KMS-11 (cell line): ENCODE measurements at regions not wholly inside any gene's neighbourhood (a gene's known extent, or its start where the extent isn't known, plus 50 kb on each side); places are given as distances from the start of the nearest gene placed in this dataset.

Source experiments
- H2AFZ ChIP-seq: fragments of 200-600 bp; sonication (generic); 2 replicates; pipeline ENCODE4 v1.6.1; 2016; ENCODE audit warnings: antibody characterized with exemption, mixed run types, low read depth
- H3K27ac ChIP-seq: fragments of 200-600 bp; sonication (generic); 2 replicates; pipeline ENCODE4 v1.6.1; 2016; ENCODE audit warnings: mild to moderate bottlenecking, mixed run types
- H3K27me3 ChIP-seq: fragments of 200-600 bp; sonication (generic); 2 replicates; pipeline ENCODE4 v1.6.1; 2017; ENCODE audit warnings: mild to moderate bottlenecking, low read depth, mixed run types, moderate library complexity; ENCODE audit not compliant: insufficient read depth
- H3K36me3 ChIP-seq: fragments of 200-600 bp; sonication (generic); 2 replicates; pipeline ENCODE4 v1.6.1; 2017; ENCODE audit warnings: mild to moderate bottlenecking, mixed run types; ENCODE audit not compliant: insufficient read depth
- H3K4me1 ChIP-seq: fragments of 200-600 bp; sonication (generic); 2 replicates; pipeline ENCODE4 v1.6.1; 2016; ENCODE audit warnings: mild to moderate bottlenecking, low read depth, mixed run types; ENCODE audit not compliant: poor library complexity, severe bottlenecking
- H3K4me2 ChIP-seq: fragments of 200-600 bp; sonication (generic); 2 replicates; pipeline ENCODE4 v1.7.0; 2016; ENCODE audit warnings: mild to moderate bottlenecking, mixed run types
- H3K4me3 ChIP-seq: fragments of 200-600 bp; sonication (generic); IDR thresholded peaks from 2 replicates; pipeline ENCODE4 v1.6.1; 2017; ENCODE audit warnings: low read depth, low read length, mixed read lengths; ENCODE audit not compliant: insufficient read depth
- H3K79me2 ChIP-seq: fragments of 200-600 bp; sonication (generic); 2 replicates; pipeline ENCODE4 v1.6.1; 2016; ENCODE audit warnings: low read depth, mixed run types; ENCODE audit not compliant: insufficient read depth
- H3K9ac ChIP-seq: fragments of 200-600 bp; sonication (generic); 2 replicates; pipeline ENCODE4 v1.6.1; 2016; ENCODE audit warnings: mild to moderate bottlenecking, mixed run types
- H4K20me1 ChIP-seq: fragments of 200-600 bp; sonication (generic); 2 replicates; pipeline ENCODE4 v1.6.1; 2016; ENCODE audit warnings: mild to moderate bottlenecking, mixed run types; ENCODE audit not compliant: insufficient read depth
- TF ChIP-seq, protein P1 (sequence below): fragments of 200-600 bp; sonication (generic); conservative IDR thresholded peaks from 2 replicates; pipeline ENCODE4 v1.6.1; 2017; ENCODE audit warnings: low read depth, mild to moderate bottlenecking, antibody characterized with exemption, low read length, moderate library complexity, mixed read lengths

GRCh38 chr20:63094767-63095499 lies 88.2 kb upstream of the BHLHE23 start:
- TF ChIP-seq, protein P1, sequence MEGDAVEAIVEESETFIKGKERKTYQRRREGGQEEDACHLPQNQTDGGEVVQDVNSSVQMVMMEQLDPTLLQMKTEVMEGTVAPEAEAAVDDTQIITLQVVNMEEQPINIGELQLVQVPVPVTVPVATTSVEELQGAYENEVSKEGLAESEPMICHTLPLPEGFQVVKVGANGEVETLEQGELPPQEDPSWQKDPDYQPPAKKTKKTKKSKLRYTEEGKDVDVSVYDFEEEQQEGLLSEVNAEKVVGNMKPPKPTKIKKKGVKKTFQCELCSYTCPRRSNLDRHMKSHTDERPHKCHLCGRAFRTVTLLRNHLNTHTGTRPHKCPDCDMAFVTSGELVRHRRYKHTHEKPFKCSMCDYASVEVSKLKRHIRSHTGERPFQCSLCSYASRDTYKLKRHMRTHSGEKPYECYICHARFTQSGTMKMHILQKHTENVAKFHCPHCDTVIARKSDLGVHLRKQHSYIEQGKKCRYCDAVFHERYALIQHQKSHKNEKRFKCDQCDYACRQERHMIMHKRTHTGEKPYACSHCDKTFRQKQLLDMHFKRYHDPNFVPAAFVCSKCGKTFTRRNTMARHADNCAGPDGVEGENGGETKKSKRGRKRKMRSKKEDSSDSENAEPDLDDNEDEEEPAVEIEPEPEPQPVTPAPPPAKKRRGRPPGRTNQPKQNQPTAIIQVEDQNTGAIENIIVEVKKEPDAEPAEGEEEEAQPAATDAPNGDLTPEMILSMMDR: no peak
- Histone ChIP-seq H2AFZ (no peak overlapping the region), H3K4me3 (no peak overlapping the region), H3K27me3 (peaks cover 87% of the 10 kb centered on the region), H3K4me2 (no peak overlapping the region), H3K27ac (no peak overlapping the region), H3K79me2 (no peaks in the 10 kb centered on the region), H4K20me1 (no peaks in the 10 kb centered on the region), H3K4me1 (no peaks in the 10 kb centered on the region), H3K36me3 (no peaks in the 10 kb centered on the region), H3K9ac (no peak overlapping the region)

DNA sequence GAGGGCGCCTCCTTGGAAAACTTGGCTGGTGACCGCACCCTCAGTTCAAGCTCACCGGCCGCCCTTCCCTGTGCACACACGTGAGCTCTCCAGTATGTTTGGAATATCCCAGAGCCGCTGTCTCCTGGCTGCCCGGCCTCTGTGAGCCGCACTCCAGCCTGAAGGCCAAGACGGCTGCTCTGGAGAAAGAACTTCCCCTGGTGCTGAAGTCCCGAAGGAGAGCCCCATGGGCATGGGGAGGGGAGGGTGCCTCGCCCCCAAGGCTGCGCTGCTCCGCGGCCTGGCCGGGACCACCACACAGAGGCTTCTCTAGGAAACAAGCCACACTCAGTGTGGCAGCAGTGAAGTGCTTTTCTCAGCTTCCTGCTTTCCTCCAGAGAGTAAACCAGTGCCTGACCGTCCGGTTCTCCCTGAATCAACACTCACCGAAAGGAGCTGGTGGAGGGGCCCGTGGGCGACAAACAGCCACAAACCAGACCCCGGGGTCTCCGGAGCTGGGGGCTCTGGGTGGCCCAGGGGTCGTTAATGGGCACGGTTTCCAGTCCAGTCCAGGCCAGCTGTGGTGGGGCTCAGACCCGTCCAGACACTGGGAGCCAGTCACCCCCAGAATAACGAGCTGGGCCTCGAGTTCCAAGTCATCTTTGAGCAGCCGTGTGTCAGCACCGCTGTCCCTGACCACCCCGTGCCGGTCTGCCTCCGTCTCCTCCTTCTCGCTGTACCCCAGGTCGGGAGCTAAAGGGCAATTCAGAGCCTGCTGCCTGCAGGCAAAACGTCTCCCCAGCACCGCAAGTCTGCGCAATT lies 87.4 kb upstream of the BHLHE23 start:
- no peaks in the 10 kb centered on the region for H3K79me2 ChIP-seq
- no peak overlapping the region for H3K4me3 ChIP-seq
- no peaks in the 10 kb centered on the region for H3K4me1 ChIP-seq
- H3K36me3 ChIP-seq: no peaks in the 10 kb centered on the region
- H3K27ac ChIP-seq: no peak overlapping the region
- peaks cover 87% of the 10 kb centered on the region for H3K27me3 ChIP-seq
- no peak overlapping the region for H2AFZ ChIP-seq
- no peak overlapping the region for H3K4me2 ChIP-seq
- TF ChIP-seq, protein P1: no peak
- H4K20me1 ChIP-seq: no peaks in the 10 kb centered on the region
- H3K9ac ChIP-seq: no peak overlapping the region

DNA sequence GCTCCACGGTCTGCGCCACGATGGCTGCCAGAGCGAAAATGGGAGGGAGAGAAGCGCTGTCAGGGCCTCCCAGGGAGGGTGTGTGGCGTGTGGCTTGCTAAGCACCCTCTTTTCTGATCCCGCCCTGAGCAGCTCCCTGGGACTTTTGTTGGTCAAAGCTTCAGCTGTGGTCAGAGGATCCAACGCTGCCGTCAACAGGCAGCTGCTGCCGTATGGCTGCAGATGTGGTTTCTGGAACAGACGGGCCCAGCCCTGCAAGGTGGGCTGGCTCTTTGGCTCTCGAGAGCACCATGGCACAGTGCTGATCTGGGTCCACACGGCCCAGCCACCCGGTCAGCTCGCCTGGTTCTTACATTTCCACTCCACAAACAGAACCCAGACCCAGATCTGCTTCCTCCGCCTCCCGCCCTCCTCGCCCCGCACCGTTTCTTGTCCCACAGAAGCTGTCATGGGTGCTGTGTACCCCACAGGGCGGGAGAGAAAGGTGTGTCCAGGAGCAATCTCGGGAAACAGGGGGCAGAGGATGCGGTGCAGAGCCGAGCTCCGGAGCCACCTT lies 86.0 kb upstream of the BHLHE23 start:
- Histone ChIP-seq H3K9ac (no peak overlapping the region), H3K36me3 (no peaks in the 10 kb centered on the region), H3K4me1 (no peaks in the 10 kb centered on the region), H3K79me2 (no peaks in the 10 kb centered on the region), H4K20me1 (no peaks in the 10 kb centered on the region), H3K4me3 (no peak overlapping the region), H2AFZ (no peak overlapping the region), H3K27ac (no peak overlapping the region), H3K4me2 (no peak overlapping the region), H3K27me3 (peaks cover 88% of the 10 kb centered on the region)
- TF ChIP-seq, protein P1: no peak

DNA sequence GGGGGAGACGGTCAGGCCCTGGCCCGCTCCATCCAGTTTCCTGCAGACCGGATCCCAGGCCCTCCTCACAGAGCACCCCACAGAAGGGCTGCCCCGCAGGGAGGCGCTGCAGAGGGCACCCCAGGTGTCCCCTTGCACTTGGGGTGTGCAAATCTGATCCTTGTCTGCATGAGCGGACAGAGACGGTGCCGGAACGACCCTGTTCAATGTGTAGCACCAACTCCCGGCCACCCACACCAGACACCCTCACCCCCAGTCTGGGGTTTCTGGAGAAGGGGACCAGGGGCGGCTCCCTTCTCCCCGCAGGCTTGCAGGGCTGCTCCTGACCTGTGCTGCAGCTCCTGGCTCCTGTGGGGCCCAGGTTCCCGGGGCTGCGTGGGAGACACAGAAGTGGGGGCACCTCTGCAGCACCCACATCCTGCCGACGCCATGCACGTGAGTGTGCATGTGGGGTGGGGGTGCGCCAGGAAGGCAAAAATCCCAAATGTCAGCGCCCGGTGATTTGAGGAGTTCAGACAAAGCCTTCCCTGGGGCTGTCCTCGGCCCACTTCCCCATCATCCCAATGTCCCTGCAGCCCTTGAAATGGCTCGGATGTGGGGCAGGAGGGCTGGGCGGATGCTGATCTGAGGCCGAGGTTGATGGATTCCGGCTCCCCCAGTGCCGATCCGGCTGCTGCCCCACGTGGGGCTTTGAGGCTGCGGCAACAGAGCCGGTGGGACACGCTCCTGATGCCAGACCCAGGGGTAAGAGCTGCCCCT lies 85.3 kb upstream of the BHLHE23 start:
- peaks cover 90% of the 10 kb centered on the region for H3K27me3 ChIP-seq
- H3K27ac ChIP-seq: no peak overlapping the region
- TF ChIP-seq, protein P1: no peak
- H3K36me3 ChIP-seq: no peaks in the 10 kb centered on the region
- no peaks in the 10 kb centered on the region for H4K20me1 ChIP-seq
- H3K79me2 ChIP-seq: no peaks in the 10 kb centered on the region
- no peak overlapping the region for H3K4me2 ChIP-seq
- H2AFZ ChIP-seq: no peak overlapping the region
- H3K4me1 ChIP-seq: no peaks in the 10 kb centered on the region
- H3K9ac ChIP-seq: no peak overlapping the region
- no peak overlapping the region for H3K4me3 ChIP-seq
